GM13976 (cell line): ENCODE measurements at regions not wholly inside any gene's neighbourhood (a gene's known extent, or its start where the extent isn't known, plus 50 kb on each side); places are given as distances from the start of the nearest gene placed in this dataset.
"Not testable (repeated sequence)": the region's sequence is repeated elsewhere in the genome, so short reads cannot be mapped to it uniquely, and the experiment has no call there.

Experiments
- DNase-seq: peaks from one replicate; pipeline ENCODE4 v3.0.0; 2012; ENCODE audit warnings: low spot score
- in situ Hi-C: fragments of 300-500 bp; cut with MboI; formaldehyde crosslinking; loops from one replicate; pipeline ENCODE4 v1.12.0; 2022; ENCODE audit warnings: low sequenced_read_pairs, mixed read lengths, inconsistent platforms; ENCODE audit not compliant: unreplicated experiment
- TF ChIP-seq, protein P1 (sequence below): IDR thresholded peaks from 2 replicates; pipeline ENCODE4 v1.5.1; 2012; ENCODE audit warnings: borderline replicate concordance, mild to moderate bottlenecking; ENCODE audit not compliant: insufficient read depth; ENCODE audit errors: extremely low read depth, missing control alignments, control extremely low read depth

DNA sequence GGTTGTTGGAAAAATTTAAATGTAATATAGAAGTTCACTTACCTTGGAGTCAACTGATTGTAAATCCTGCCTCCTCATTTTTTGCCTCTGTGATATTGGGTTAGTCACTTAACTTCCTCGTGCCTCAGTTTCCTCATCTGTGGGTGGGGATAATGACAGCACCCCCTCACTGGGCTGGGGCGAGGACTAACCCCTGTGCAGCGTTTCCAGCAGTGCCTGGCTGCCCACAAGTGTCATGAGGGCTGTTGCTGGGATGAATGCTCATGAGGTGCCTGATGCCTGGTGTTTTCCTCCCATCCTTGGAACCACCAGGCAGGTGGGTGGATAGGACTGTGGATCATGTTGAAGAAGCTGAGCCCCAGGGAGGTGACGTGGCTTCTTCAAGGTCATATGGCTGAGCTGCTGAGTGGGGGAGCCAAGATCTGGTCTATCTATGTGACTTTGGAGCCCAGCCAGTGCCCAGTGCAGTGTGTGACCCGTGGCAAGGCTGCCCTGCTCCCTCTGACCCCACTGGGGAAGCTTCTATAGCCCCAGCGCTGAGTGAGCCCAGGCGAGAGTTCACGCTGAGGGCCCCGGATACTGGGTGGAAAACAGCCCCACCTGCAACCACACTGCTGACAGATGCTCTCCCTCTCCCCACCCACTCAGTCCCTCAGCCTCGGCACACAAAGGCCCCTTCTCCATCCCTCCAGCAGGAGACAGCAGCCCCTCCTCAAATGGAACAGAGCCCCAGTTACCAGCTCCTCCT is 446.0 kb downstream of the PTPRU start:
- in situ Hi-C loops = no loop called here
- DNase-seq = no peak
- TF ChIP-seq, protein P1, sequence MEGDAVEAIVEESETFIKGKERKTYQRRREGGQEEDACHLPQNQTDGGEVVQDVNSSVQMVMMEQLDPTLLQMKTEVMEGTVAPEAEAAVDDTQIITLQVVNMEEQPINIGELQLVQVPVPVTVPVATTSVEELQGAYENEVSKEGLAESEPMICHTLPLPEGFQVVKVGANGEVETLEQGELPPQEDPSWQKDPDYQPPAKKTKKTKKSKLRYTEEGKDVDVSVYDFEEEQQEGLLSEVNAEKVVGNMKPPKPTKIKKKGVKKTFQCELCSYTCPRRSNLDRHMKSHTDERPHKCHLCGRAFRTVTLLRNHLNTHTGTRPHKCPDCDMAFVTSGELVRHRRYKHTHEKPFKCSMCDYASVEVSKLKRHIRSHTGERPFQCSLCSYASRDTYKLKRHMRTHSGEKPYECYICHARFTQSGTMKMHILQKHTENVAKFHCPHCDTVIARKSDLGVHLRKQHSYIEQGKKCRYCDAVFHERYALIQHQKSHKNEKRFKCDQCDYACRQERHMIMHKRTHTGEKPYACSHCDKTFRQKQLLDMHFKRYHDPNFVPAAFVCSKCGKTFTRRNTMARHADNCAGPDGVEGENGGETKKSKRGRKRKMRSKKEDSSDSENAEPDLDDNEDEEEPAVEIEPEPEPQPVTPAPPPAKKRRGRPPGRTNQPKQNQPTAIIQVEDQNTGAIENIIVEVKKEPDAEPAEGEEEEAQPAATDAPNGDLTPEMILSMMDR = no peak

DNA sequence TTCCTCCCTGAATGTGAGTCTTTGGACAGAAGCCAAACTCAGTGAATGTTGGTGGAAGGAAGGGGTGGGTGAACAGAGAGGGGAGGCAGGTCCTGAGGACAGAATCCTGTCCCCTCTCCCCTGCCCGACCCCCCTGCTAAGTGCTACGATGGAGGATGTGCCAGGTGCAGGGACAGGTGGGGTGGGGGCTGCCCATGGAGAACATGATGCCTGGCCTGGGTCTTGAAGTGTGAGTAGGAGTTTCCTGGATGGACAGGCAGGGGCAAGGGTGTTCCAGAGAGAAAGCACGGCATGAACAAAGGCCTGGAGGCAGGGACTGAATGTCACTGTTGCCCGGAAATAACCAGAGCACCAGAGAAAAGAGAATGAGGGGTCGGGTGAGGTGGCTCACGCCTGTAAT is 445.1 kb downstream of the PTPRU start:
- DNase-seq, in situ Hi-C loops: not testable (repeated sequence)

DNA sequence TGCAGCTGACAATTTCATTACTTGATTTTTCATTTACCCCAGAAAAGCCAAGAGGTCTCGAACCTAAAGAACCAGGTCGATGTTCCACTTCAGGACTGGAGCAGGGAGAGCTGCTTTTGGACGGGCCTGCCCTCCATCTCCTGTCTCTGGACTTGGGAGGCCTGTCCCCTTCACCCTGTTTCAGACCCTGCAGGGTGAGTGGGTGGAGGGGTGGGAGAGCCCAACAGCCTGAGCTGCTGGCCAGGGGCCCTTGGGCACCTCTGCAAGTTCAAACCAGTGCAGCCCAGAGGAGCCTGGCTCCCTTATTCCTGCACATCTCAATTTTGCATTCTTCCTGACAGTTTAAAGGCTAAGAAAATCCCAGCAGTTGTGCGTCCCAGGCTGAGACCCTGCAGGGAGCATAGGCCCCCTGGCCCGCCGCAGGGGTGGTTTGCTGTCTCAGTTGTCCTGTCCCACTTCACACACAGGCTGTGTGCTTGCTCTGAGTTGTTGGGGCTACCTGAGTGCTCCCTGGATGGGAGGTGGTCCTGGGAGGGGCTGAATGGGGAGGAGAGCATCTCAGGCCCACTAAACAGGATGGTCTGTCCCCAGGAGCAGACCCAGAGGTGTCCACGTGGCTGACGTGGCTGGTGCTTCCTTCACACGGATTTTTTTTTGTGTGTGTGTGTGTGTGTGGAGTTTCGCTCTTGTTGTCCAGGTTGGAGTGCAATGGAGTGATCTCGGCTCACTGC is 443.7 kb downstream of the PTPRU start:
- TF ChIP-seq, protein P1 = no peak
- in situ Hi-C loops = no loop called here

DNA sequence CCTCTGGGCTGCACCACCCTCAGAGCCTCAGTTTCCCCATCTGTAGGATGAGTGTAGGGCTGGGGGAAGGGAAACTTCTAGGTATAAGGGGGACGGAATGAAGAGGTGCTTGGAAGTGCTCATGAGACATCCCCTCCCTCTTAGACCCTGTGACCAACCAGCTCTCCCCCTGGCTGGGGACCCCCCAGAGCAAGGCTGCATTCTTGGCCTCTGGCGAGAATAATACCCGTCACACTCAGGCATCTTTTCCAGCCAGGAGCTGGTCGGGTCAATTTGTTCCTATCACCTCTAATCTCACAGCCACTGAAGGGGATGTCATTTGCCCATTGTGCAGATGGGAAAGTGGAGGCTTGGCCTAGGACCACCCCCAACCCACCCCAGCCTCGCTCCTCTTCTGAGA is 443.0 kb downstream of the PTPRU start:
- TF ChIP-seq, protein P1 = no peak
- no peak for DNase-seq
- in situ Hi-C loops = no loop called here

More for the DNA sequence above, 443.7 kb downstream of the PTPRU start:
- no peak for DNase-seq

DNA sequence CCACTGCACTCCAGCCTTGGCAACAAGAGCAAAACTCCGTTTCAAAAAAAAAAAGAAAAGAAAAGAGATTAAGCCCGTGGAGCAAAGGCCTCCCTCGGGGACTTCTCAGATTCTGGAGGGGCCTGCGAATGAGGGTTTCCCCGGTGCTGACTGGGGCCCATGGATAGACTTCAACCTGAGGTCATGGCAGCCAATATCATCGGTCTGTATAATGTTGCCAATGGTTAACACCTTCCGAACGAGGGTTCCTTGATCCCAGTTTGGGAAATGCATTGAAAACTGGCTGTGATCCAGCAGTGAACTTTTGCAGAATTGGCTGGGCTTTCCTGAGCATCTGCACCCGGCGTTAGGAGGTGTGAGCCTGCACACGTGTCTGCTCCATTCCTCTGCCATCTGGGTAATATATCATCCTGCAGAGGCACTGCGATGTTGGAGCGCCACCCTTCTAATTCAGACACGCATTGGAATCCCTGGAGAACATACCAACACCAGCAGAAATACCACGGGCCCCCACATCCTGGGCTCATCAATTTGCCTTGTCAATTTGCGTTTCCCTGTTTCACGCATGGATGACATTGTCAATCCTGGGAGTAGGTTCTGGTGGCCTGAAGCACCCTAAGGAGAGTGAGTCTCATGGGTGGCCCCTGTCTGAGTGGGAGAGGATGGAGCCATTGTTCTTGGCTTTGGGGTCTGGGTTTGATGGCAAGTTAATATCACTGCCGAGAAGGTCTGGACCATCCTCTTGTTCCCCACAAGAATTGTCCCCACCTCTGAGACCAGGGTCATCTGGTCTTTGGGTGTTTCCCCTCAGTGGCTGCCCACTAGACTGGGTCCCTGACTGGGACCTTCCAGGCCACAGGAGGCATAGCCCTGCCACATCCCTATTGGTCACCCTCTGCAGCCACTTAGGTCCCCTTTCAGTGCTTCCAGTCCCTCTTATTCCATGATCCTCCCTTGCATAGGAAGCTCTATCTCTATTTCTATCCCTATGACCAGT is 441.0 kb downstream of the PTPRU start:
- DNase-seq = no peak
- in situ Hi-C loops = no loop called here
- TF ChIP-seq, protein P1 = no peak

DNA sequence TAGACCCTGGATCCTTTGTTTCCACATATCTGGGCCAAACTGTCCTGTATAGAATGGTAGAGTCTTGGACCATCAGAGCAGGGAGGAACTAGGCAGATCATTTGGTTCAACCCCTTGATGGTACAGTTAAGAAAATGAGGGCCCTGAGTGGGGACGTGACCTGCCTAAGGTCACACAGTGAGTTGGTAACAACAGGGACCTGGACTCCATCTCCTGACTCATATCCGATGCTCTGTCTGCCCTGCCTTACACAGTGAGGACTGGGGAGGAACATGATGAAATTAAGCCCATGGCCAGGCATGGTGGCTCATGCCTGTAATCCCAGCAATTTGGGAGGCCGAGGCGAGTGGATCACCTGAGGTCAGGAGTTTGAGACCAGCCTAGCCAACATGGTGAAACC is 440.2 kb downstream of the PTPRU start:
- no peak for DNase-seq
- TF ChIP-seq, protein P1 = no peak
- in situ Hi-C loops = no loop called here
